Stomach (tissue), 4 donors: ENCODE measurements at regions not wholly inside any gene's neighbourhood (a gene's known extent, or its start where the extent isn't known, plus 50 kb on each side); places are given as distances from the start of the nearest gene placed in this dataset.

ENCODE experiments used
- EP300 ChIP-seq: sonication (generic); formaldehyde crosslinking; IDR thresholded peaks from one replicate; pipeline ENCODE4 v1.6.1; 2017; ENCODE audit warnings: antibody characterized with exemption
- POLR2A ChIP-seq, 4 donors: fragments of 450-650 bp; IDR thresholded peaks; one replicate each; pipeline ENCODE4 v1.6.1; 2016; ENCODE audit warnings: antibody characterized with exemption in 4 of 4, control low read depth in 2 of 4, mild to moderate bottlenecking in 1 of 4, moderate library complexity in 1 of 4
- POLR2AphosphoS5 ChIP-seq, 3 donors: sonication (generic); formaldehyde crosslinking; IDR thresholded peaks; one replicate each; pipeline ENCODE4 v1.6.1; 2016; ENCODE audit warnings: antibody characterized with exemption in 3 of 3
- TF ChIP-seq, protein P1 (sequence below), 7 experiments: fragments of 450-650 bp in 4 of 7; fragments of 200-600 bp in 3 of 7; sonication (generic) in 3 of 7; IDR thresholded peaks; one replicate each; pipeline ENCODE4 v1.5.1; 2016 to 2019; ENCODE audit warnings: antibody characterized with exemption in 7 of 7, control low read depth in 2 of 7, mild to moderate bottlenecking in 1 of 7

GRCh38 chr1:221162352-221162751, 283.1 kb downstream of the HLX start:
- TF ChIP-seq POLR2A (IDR thresholded peaks at IDR 0.05) (no peak), EP300 (no peak), POLR2AphosphoS5 (IDR thresholded peaks at IDR 0.05) (no peak)
- TF ChIP-seq, protein P1, sequence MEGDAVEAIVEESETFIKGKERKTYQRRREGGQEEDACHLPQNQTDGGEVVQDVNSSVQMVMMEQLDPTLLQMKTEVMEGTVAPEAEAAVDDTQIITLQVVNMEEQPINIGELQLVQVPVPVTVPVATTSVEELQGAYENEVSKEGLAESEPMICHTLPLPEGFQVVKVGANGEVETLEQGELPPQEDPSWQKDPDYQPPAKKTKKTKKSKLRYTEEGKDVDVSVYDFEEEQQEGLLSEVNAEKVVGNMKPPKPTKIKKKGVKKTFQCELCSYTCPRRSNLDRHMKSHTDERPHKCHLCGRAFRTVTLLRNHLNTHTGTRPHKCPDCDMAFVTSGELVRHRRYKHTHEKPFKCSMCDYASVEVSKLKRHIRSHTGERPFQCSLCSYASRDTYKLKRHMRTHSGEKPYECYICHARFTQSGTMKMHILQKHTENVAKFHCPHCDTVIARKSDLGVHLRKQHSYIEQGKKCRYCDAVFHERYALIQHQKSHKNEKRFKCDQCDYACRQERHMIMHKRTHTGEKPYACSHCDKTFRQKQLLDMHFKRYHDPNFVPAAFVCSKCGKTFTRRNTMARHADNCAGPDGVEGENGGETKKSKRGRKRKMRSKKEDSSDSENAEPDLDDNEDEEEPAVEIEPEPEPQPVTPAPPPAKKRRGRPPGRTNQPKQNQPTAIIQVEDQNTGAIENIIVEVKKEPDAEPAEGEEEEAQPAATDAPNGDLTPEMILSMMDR (IDR thresholded peaks at IDR 0.05), result no peak
